ENCODE measurements at regions not wholly inside any gene's neighbourhood (a gene's known extent, or its start where the extent isn't known, plus 50 kb on each side); places are given as distances from the start of the nearest gene placed in this dataset.

DNA sequence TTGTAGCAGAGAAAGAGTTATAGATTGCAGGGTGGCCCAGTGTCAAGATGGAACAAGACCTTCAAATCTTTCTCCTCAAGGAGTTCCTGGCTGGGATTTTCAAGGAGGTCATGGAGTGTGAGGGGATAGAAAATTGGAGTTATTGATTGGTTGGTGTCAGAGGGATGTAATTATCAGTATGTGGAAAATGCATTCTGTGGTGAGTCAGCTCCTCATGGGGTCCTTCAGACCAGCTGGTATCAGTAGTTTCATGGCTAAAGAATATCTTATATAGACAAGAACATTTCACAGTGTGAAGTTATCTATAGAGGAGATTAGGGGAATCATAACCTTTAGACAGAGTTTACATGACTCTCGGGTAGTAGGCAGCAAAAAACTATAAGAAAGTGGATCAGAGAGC is 1114.0 kb upstream of the GBE1 start:
- Histone ChIP-seq H3K27ac (ENCODE audit: low read depth in 2 of 2, low read length in 2 of 2) (no peak overlapping the region), H3K9me3 (ENCODE audit: control insufficient read depth in 2 of 3, insufficient read depth in 1 of 3, low read length in 3 of 3) (no peaks in the 10 kb centered on the region), H3K4me1 (ENCODE audit: control insufficient read depth in 2 of 3, insufficient read depth in 2 of 3, low read depth in 1 of 3, low read length in 3 of 3) (no peaks in the 10 kb centered on the region), H3K36me3 (ENCODE audit: control insufficient read depth in 2 of 3, insufficient read depth in 3 of 3, low read length in 3 of 3) (no peaks in the 10 kb centered on the region), H3K9ac (ENCODE audit: low read length in 3 of 3) (no peak overlapping the region), H3K4me3 (ENCODE audit: low read length in 3 of 3) (no peak overlapping the region), H3K27me3 (ENCODE audit: control insufficient read depth, insufficient read depth, low read length) (no peaks in the 10 kb centered on the region)
- FAIRE-seq: no peak
- intact Hi-C loops (cut with DNase I): no loop called here
- no peak for TF ChIP-seq CTCF (IDR thresholded peaks at IDR 0.05; ENCODE audit: borderline replicate concordance, extremely low read depth, insufficient read depth)
- DNase-seq: no peak

- DNase-seq: no peak
- H3K4me1 ChIP-seq (ENCODE audit: control insufficient read depth in 2 of 3, insufficient read depth in 2 of 3, low read depth in 1 of 3, low read length in 3 of 3): no peaks in the 10 kb centered on the region
- FAIRE-seq: no peak
- no peaks in the 10 kb centered on the region for H3K9me3 ChIP-seq (ENCODE audit: control insufficient read depth in 2 of 3, insufficient read depth in 1 of 3, low read length in 3 of 3)
- no peak overlapping the region for H3K27ac ChIP-seq (ENCODE audit: low read depth in 2 of 2, low read length in 2 of 2)
- no peak overlapping the region for H3K9ac ChIP-seq (ENCODE audit: low read length in 3 of 3)
- intact Hi-C loops (cut with DNase I): no loop called here
- TF ChIP-seq CTCF (IDR thresholded peaks at IDR 0.05; ENCODE audit: borderline replicate concordance, extremely low read depth, insufficient read depth): no peak
- H3K27me3 ChIP-seq (ENCODE audit: control insufficient read depth, insufficient read depth, low read length): no peaks in the 10 kb centered on the region
- H3K36me3 ChIP-seq (ENCODE audit: control insufficient read depth in 2 of 3, insufficient read depth in 3 of 3, low read length in 3 of 3): no peaks in the 10 kb centered on the region
- H3K4me3 ChIP-seq (ENCODE audit: low read length in 3 of 3): no peak overlapping the region
Measured at GRCh38 chr3:82839871-82840270, 1078.4 kb upstream of the GBE1 start.

DNA sequence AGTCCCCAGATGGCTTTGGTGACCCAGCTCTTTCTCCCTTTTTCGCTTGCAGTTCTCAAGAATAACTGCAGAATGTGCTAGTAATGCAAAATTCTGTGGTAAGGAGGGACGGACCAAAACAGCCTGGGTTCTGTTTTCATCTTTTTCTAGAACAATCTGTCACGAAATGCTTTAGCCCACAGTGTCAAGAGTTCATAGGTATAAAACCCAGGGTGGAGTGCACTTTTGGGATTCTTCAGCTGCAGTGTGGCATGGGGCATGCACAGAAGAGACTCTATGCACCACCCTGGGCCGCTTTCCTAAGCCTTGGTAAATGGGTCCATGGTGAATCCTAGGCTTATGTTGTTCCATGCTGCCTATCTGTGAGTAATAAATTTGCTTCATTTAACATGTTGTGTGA is 1072.7 kb upstream of the GBE1 start:
- no peaks in the 10 kb centered on the region for H3K9me3 ChIP-seq (ENCODE audit: control insufficient read depth in 2 of 3, insufficient read depth in 1 of 3, low read length in 3 of 3)
- FAIRE-seq (no peak), DNase-seq (no peak)
- H3K27ac ChIP-seq (ENCODE audit: low read depth in 2 of 2, low read length in 2 of 2): no peak overlapping the region
- no peak overlapping the region for H3K4me3 ChIP-seq (ENCODE audit: low read length in 3 of 3)
- H3K9ac ChIP-seq (ENCODE audit: low read length in 3 of 3): no peak overlapping the region
- intact Hi-C loops (cut with DNase I): no loop called here
- no peaks in the 10 kb centered on the region for H3K27me3 ChIP-seq (ENCODE audit: control insufficient read depth, insufficient read depth, low read length)
- H3K4me1 ChIP-seq (ENCODE audit: control insufficient read depth in 2 of 3, insufficient read depth in 2 of 3, low read depth in 1 of 3, low read length in 3 of 3): no peaks in the 10 kb centered on the region
- TF ChIP-seq CTCF (IDR thresholded peaks at IDR 0.05; ENCODE audit: borderline replicate concordance, extremely low read depth, insufficient read depth): no peak
- H3K36me3 ChIP-seq (ENCODE audit: control insufficient read depth in 2 of 3, insufficient read depth in 3 of 3, low read length in 3 of 3): no peaks in the 10 kb centered on the region

GRCh38 chr3:82824491-82824890 is 1063.0 kb upstream of the GBE1 start:
- no peak for DNase-seq
- no peak overlapping the region for H3K4me3 ChIP-seq (ENCODE audit: low read length in 3 of 3)
- no peak overlapping the region for H3K9ac ChIP-seq (ENCODE audit: low read length in 3 of 3)
- FAIRE-seq: no peak
- H3K27me3 ChIP-seq (ENCODE audit: control insufficient read depth, insufficient read depth, low read length): no peaks in the 10 kb centered on the region
- no peaks in the 10 kb centered on the region for H3K4me1 ChIP-seq (ENCODE audit: control insufficient read depth in 2 of 3, insufficient read depth in 2 of 3, low read depth in 1 of 3, low read length in 3 of 3)
- TF ChIP-seq CTCF (IDR thresholded peaks at IDR 0.05; ENCODE audit: borderline replicate concordance, extremely low read depth, insufficient read depth): no peak
- no peaks in the 10 kb centered on the region for H3K36me3 ChIP-seq (ENCODE audit: control insufficient read depth in 2 of 3, insufficient read depth in 3 of 3, low read length in 3 of 3)
- no peak overlapping the region for H3K27ac ChIP-seq (ENCODE audit: low read depth in 2 of 2, low read length in 2 of 2)
- no peaks in the 10 kb centered on the region for H3K9me3 ChIP-seq (ENCODE audit: control insufficient read depth in 2 of 3, insufficient read depth in 1 of 3, low read length in 3 of 3)
- intact Hi-C loops (cut with DNase I): no loop called here
